HEK293 (cell line): ENCODE measurements at regions not wholly inside any gene's neighbourhood (a gene's known extent, or its start where the extent isn't known, plus 50 kb on each side); places are given as distances from the start of the nearest gene placed in this dataset.

Experiments
- CTCF ChIA-PET: fragments of 350-600 bp; formaldehyde crosslinking; extraction: SDS; loops from one replicate; lab custom pipeline; 2021; ENCODE audit warnings: antibody characterized with exemption; lab: Yijun Ruan, JAX
- POLR2A ChIA-PET: fragments of 300-600 bp; formaldehyde crosslinking; extraction: SDS; loops from one replicate; lab custom pipeline; 2020; ENCODE audit warnings: antibody characterized with exemption, inconsistent platforms; lab: Yijun Ruan, JAX
- H3K27ac ChIP-seq: fragments of 200-500 bp; sonication (Bioruptor generic); 2 replicates; pipeline ENCODE4 v1.5.1; 2014; ENCODE audit warnings: low read depth, low read length, control low read depth, inconsistent platforms; ENCODE audit errors: extremely low read depth
- H3K36me3 ChIP-seq, 2 experiments: fragments of 200-500 bp in 1 of 2; sonication (Bioruptor generic) in 1 of 2; 1 replicate in 1 of 2; 2 replicates in 1 of 2; pipeline ENCODE4 v1.5.1; 2014 to 2017; ENCODE audit warnings: inconsistent platforms in 2 of 2, low read length in 2 of 2; ENCODE audit not compliant: control insufficient read depth in 2 of 2, insufficient read depth in 1 of 2
- H3K4me1 ChIP-seq: fragments of 200-500 bp; sonication (Bioruptor generic); 2 replicates; pipeline ENCODE4 v1.5.1; 2014; ENCODE audit warnings: mild to moderate bottlenecking, low read length, inconsistent platforms; ENCODE audit not compliant: control insufficient read depth, insufficient read depth
- H3K4me3 ChIP-seq: 2 replicates; pipeline ENCODE4 v1.5.1; 2011; ENCODE audit warnings: low read depth, mild to moderate bottlenecking, control low read depth, low read length, moderate library complexity
- H3K9me3 ChIP-seq: fragments of 200-500 bp; sonication (Bioruptor generic); 2 replicates; pipeline ENCODE4 v1.5.1; 2014; ENCODE audit warnings: low read depth, low read length, inconsistent platforms; ENCODE audit not compliant: control insufficient read depth, insufficient read depth
- GLI2 ChIP-seq: fragments of 450-650 bp; formaldehyde crosslinking; IDR thresholded peaks from 2 replicates; pipeline ENCODE4; 2017; ENCODE audit warnings: missing biosample characterization, missing genetic modification characterization, low read depth, borderline replicate concordance
- SCRT1 ChIP-seq: fragments of 450-650 bp; formaldehyde crosslinking; IDR thresholded peaks from 2 replicates; pipeline ENCODE4 v1.5.1; 2016; ENCODE audit warnings: missing biosample characterization, missing genetic modification characterization, borderline replicate concordance
- SCRT2 ChIP-seq: fragments of 450-650 bp; formaldehyde crosslinking; IDR thresholded peaks from 2 replicates; pipeline ENCODE4 v1.5.1; 2016; ENCODE audit warnings: missing biosample characterization, missing genetic modification characterization
- SETDB1 ChIP-seq: IDR thresholded peaks from one replicate; pipeline ENCODE4 v1.6.1; 2017; ENCODE audit warnings: mild to moderate bottlenecking, low read length, moderate library complexity, mixed read lengths; ENCODE audit not compliant: insufficient read length
- SP3 ChIP-seq: fragments of 450-650 bp; formaldehyde crosslinking; IDR thresholded peaks from 2 replicates; pipeline ENCODE4 v1.5.1; 2016; ENCODE audit warnings: missing biosample characterization, missing genetic modification characterization
- TRIM28 ChIP-seq: IDR thresholded peaks from 2 replicates; pipeline ENCODE4 v1.6.1; 2011; ENCODE audit warnings: low read length, control low read depth, borderline replicate concordance
- ZBTB8A ChIP-seq: fragments of 450-650 bp; formaldehyde crosslinking; IDR thresholded peaks from 2 replicates; pipeline ENCODE4 v1.5.1; 2016; ENCODE audit warnings: missing biosample characterization, missing genetic modification characterization
- ZNF114 ChIP-seq: fragments of 450-650 bp; formaldehyde crosslinking; IDR thresholded peaks from 2 replicates; pipeline ENCODE4 v1.5.0; 2017; ENCODE audit warnings: missing biosample characterization, missing genetic modification characterization
- ZNF121 ChIP-seq: fragments of 450-650 bp; formaldehyde crosslinking; IDR thresholded peaks from 2 replicates; pipeline ENCODE4 v1.5.1; 2016; ENCODE audit warnings: missing biosample characterization, missing genetic modification characterization
- ZNF140 ChIP-seq: fragments of 450-650 bp; formaldehyde crosslinking; IDR thresholded peaks from 2 replicates; pipeline ENCODE4 v1.5.1; 2016; ENCODE audit warnings: missing biosample characterization, missing genetic modification characterization
- ZNF239 ChIP-seq: fragments of 450-650 bp; formaldehyde crosslinking; IDR thresholded peaks from 2 replicates; pipeline ENCODE4 v1.5.1; 2016; ENCODE audit warnings: missing biosample characterization, missing genetic modification characterization
- ZNF341 ChIP-seq: fragments of 450-650 bp; formaldehyde crosslinking; IDR thresholded peaks from 2 replicates; pipeline ENCODE4; 2016; ENCODE audit warnings: low read depth, missing biosample characterization, missing genetic modification characterization
- ZNF621 ChIP-seq: fragments of 450-650 bp; formaldehyde crosslinking; IDR thresholded peaks from 2 replicates; pipeline ENCODE4 v1.5.1; 2017; ENCODE audit warnings: missing biosample characterization, missing genetic modification characterization
- ZNF629 ChIP-seq: fragments of 450-650 bp; formaldehyde crosslinking; IDR thresholded peaks from 2 replicates; pipeline ENCODE4 v1.5.1; 2017; ENCODE audit warnings: missing biosample characterization, missing genetic modification characterization
- ZNF658 ChIP-seq: fragments of 450-650 bp; formaldehyde crosslinking; IDR thresholded peaks from 2 replicates; pipeline ENCODE4; 2016; ENCODE audit warnings: missing biosample characterization, missing genetic modification characterization
- ZSCAN30 ChIP-seq: fragments of 450-650 bp; IDR thresholded peaks from 2 replicates; pipeline ENCODE4 v1.5.1; 2018; ENCODE audit warnings: missing biosample characterization, mild to moderate bottlenecking, missing genetic modification characterization, moderate library complexity
- TF ChIP-seq, protein P1 (sequence below): fragments of 450-650 bp; formaldehyde crosslinking; IDR thresholded peaks from 2 replicates; pipeline ENCODE4 v1.5.1; 2016; ENCODE audit warnings: missing biosample characterization, missing genetic modification characterization
- TF ChIP-seq, protein P2 (sequence below): fragments of 450-650 bp; formaldehyde crosslinking; IDR thresholded peaks from 2 replicates; pipeline ENCODE4 v1.5.1; 2016; ENCODE audit warnings: missing biosample characterization, missing genetic modification characterization
- TF ChIP-seq, protein P3 (sequence below): fragments of 450-650 bp; formaldehyde crosslinking; IDR thresholded peaks from 2 replicates; pipeline ENCODE4 v1.5.1; 2016; ENCODE audit warnings: missing biosample characterization, missing genetic modification characterization
- TF ChIP-seq, protein P4 (sequence below): fragments of 450-650 bp; IDR thresholded peaks from 2 replicates; pipeline ENCODE4 v1.5.1; 2018; ENCODE audit warnings: missing biosample characterization, mild to moderate bottlenecking, missing genetic modification characterization
- TF ChIP-seq, protein P5 (sequence below): fragments of 450-650 bp; formaldehyde crosslinking; IDR thresholded peaks from 2 replicates; pipeline ENCODE4 v1.5.1; 2016; ENCODE audit warnings: missing biosample characterization, missing genetic modification characterization, borderline replicate concordance

DNA sequence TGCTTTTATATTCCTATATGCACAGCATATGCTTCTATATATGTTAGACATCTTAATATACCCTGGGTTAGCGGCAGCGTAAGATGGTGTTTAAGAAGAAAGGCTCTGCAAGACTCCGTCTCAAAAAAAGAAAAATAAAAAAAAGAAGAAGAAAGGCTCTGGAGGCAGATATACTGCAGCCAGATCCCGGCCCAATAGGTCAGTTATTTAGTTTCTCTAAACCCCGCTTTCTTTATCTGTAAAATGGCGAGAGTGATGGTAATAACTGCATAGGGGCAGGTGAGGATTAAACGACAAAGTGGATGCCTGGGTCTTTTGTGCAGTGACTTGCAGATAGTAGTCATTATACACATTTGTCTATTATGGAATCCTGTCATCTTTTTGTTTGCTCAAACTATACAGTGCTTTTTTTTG, 115.2 kb downstream of the NAA11 start (continued):
- TF ChIP-seq, protein P1, sequence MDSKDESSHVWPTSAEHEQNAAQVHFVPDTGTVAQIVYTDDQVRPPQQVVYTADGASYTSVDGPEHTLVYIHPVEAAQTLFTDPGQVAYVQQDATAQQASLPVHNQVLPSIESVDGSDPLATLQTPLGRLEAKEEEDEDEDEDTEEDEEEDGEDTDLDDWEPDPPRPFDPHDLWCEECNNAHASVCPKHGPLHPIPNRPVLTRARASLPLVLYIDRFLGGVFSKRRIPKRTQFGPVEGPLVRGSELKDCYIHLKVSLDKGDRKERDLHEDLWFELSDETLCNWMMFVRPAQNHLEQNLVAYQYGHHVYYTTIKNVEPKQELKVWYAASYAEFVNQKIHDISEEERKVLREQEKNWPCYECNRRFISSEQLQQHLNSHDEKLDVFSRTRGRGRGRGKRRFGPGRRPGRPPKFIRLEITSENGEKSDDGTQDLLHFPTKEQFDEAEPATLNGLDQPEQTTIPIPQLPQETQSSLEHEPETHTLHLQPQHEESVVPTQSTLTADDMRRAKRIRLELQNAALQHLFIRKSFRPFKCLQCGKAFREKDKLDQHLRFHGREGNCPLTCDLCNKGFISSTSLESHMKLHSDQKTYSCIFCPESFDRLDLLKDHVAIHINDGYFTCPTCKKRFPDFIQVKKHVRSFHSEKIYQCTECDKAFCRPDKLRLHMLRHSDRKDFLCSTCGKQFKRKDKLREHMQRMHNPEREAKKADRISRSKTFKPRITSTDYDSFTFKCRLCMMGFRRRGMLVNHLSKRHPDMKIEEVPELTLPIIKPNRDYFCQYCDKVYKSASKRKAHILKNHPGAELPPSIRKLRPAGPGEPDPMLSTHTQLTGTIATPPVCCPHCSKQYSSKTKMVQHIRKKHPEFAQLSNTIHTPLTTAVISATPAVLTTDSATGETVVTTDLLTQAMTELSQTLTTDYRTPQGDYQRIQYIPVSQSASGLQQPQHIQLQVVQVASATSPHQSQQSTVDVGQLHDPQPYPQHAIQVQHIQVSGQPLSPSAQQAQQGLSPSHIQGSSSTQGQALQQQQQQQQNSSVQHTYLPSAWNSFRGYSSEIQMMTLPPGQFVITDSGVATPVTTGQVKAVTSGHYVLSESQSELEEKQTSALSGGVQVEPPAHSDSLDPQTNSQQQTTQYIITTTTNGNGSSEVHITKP (tag by site-specific recombination), result no peak
- TF ChIP-seq GLI2 (tag by site-specific recombination) (no peak), ZNF239 (tag by site-specific recombination) (no peak), ZNF121 (tag by site-specific recombination) (no peak), ZNF629 (no peak), SP3 (tag by site-specific recombination) (no peak), ZNF114 (no peak), ZNF658 (no peak), ZSCAN30 (tag by site-specific recombination) (no peak), SCRT1 (tag by site-specific recombination) (no peak), ZNF140 (no peak), ZNF621 (tag by site-specific recombination) (no peak), ZBTB8A (tag by site-specific recombination) (no peak), SCRT2 (tag by site-specific recombination) (no peak)
- TF ChIP-seq, protein P2, sequence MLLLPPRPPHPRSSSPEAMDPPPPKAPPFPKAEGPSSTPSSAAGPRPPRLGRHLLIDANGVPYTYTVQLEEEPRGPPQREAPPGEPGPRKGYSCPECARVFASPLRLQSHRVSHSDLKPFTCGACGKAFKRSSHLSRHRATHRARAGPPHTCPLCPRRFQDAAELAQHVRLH (tag by site-specific recombination), result no peak
- TF ChIP-seq, all 188 proteins: peak for 0

DNA sequence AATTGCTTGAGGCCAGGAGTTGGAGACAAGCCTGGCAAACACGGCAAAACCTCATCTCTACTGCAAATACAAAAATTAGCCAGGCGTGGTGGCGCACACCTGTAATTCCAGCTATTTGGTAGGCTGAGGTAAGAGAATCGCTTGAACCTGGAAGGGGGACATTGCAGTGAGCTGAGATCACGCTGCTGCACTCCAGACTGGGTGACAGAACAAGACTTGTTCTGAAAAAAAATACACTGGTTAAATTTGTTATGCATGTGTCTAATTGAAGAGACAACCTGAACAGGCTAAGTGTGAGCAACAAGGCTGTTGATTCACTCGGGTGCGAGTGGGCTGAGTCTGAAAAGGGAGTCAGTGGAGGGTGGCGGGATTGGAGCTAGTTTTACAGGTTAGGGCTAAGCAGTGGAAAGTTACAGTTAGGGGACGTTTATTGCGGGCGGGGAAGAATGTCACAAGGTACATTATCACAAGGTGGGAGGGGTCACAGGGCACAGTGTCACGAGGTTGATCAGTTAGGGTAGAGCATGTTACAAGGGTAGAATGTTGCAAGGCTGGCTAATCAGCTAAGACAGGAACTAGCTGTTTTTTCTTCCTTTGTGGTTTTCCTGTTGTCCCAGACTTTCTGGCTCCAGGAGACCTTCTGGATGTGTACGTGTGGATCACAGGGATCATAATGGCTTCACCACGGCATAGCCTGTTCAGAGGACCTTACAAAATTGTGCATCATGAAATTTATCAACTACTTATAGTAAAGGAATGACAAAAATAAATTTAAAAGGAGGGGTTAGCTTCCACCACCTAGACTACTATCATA, 115.8 kb downstream of the NAA11 start:
- Histone ChIP-seq H3K9me3 (no peaks in the 10 kb centered on the region), H3K27ac (no peak overlapping the region), H3K4me3 (no peak overlapping the region), H3K36me3 (no peaks in the 10 kb centered on the region), H3K4me1 (no peaks in the 10 kb centered on the region)
- peak; percentile 41; the same call in 1 of the 2 replicates for TF ChIP-seq TRIM28
- TF ChIP-seq SETDB1, result peak; percentile 65
- TF ChIP-seq, protein P3, sequence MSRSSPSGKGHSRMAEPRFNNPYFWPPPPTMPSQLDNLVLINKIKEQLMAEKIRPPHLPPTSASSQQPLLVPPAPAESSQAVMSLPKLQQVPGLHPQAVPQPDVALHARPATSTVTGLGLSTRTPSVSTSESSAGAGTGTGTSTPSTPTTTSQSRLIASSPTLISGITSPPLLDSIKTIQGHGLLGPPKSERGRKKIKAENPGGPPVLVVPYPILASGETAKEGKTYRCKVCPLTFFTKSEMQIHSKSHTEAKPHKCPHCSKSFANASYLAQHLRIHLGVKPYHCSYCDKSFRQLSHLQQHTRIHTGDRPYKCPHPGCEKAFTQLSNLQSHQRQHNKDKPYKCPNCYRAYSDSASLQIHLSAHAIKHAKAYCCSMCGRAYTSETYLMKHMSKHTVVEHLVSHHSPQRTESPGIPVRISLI (tag by site-specific recombination), result no peak
- ChIA-PET CTCF (no interaction called here), POLR2A (no interaction called here)

DNA sequence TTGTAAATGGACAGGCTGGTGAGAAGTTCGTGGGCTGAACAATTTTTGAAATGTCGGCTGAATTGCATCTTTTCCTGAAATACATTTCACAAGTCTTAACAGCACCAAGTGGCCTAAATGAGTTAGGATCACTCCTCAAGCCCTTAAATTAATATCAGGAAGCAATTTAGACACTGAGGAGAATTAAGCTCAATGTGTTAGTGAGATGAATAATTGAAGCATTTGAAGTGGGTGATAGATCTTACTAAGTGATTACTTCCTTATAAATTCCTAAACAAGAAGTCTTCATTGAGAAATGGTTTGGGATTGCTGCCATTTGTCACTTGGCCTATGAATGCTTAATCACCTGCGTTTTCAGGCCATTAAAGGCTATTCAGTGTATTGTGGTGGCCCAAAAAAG, 116.8 kb downstream of the NAA11 start:
- TF ChIP-seq, protein P4, sequence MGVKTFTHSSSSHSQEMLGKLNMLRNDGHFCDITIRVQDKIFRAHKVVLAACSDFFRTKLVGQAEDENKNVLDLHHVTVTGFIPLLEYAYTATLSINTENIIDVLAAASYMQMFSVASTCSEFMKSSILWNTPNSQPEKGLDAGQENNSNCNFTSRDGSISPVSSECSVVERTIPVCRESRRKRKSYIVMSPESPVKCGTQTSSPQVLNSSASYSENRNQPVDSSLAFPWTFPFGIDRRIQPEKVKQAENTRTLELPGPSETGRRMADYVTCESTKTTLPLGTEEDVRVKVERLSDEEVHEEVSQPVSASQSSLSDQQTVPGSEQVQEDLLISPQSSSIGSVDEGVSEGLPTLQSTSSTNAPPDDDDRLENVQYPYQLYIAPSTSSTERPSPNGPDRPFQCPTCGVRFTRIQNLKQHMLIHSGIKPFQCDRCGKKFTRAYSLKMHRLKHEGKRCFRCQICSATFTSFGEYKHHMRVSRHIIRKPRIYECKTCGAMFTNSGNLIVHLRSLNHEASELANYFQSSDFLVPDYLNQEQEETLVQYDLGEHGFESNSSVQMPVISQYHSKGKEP (tag by site-specific recombination), result no peak
- TF ChIP-seq, protein P5, sequence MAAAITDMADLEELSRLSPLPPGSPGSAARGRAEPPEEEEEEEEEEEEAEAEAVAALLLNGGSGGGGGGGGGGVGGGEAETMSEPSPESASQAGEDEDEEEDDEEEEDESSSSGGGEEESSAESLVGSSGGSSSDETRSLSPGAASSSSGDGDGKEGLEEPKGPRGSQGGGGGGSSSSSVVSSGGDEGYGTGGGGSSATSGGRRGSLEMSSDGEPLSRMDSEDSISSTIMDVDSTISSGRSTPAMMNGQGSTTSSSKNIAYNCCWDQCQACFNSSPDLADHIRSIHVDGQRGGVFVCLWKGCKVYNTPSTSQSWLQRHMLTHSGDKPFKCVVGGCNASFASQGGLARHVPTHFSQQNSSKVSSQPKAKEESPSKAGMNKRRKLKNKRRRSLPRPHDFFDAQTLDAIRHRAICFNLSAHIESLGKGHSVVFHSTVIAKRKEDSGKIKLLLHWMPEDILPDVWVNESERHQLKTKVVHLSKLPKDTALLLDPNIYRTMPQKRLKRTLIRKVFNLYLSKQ (tag by site-specific recombination), result no peak
- no peak for TF ChIP-seq ZNF140
- TF ChIP-seq ZNF341 (tag by site-specific recombination), result no peak
- POLR2A ChIA-PET, result no interaction called here
- H3K27ac ChIP-seq, result no peak overlapping the region

More for the DNA sequence above, 116.8 kb downstream of the NAA11 start:
- CTCF ChIA-PET, result interaction anchor here (0.6 kb wide), 1 partner anchor 196 kb away, joined by 3 read pairs; no protein-coding TSS in a partner anchor
- no peaks in the 10 kb centered on the region for H3K9me3 ChIP-seq
- H3K4me3 ChIP-seq, result no peak overlapping the region
- H3K4me1 ChIP-seq, result no peaks in the 10 kb centered on the region
- no peaks in the 10 kb centered on the region for H3K36me3 ChIP-seq
